Cardiac fibroblast (primary cell): ENCODE measurements at regions not wholly inside any gene's neighbourhood (a gene's known extent, or its start where the extent isn't known, plus 50 kb on each side); places are given as distances from the start of the nearest gene placed in this dataset.

Experiments used
- DNase-seq, 2 donors: peaks; one replicate each; pipeline versions ENCODE4 v3.0.0 to v3.0.0-alpha.2; 2010; ENCODE audit warnings: low read depth in 2 of 2
- H3K4me3 ChIP-seq, 2 donors: replicated peaks in 1 of 2; 1 replicate in 1 of 2; 2 replicates in 1 of 2; pipeline ENCODE4 v1.5.1; 2011; ENCODE audit warnings: low read depth in 2 of 2, low read length in 2 of 2, mild to moderate bottlenecking in 2 of 2, moderate library complexity in 1 of 2
- TF ChIP-seq, protein P1 (sequence below): IDR thresholded peaks from one replicate; pipeline ENCODE4 v1.5.1; 2011; ENCODE audit warnings: low read depth, mild to moderate bottlenecking, low read length, inconsistent platforms

DNA sequence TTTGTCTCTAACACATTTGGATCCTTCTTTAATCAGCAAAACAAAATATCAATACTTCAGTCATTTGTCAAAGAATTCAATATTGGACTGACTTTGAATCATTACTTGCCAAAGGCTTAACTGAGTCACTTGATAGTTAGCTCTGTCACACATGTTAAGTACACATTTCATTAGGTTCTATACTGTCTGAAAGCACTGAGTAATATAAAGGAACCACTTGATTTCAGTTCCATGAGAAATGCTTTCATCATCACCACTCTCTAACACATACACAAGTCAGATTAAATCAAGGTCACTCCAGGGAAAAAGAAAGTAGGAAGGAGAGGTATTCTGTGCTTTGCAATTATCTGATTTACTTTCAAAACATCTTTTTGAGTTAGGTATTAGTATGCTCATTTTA is 1233.1 kb downstream of the C4orf33 start:
- H3K4me3 ChIP-seq = no peak overlapping the region
- DNase-seq = no peak
- TF ChIP-seq, protein P1, sequence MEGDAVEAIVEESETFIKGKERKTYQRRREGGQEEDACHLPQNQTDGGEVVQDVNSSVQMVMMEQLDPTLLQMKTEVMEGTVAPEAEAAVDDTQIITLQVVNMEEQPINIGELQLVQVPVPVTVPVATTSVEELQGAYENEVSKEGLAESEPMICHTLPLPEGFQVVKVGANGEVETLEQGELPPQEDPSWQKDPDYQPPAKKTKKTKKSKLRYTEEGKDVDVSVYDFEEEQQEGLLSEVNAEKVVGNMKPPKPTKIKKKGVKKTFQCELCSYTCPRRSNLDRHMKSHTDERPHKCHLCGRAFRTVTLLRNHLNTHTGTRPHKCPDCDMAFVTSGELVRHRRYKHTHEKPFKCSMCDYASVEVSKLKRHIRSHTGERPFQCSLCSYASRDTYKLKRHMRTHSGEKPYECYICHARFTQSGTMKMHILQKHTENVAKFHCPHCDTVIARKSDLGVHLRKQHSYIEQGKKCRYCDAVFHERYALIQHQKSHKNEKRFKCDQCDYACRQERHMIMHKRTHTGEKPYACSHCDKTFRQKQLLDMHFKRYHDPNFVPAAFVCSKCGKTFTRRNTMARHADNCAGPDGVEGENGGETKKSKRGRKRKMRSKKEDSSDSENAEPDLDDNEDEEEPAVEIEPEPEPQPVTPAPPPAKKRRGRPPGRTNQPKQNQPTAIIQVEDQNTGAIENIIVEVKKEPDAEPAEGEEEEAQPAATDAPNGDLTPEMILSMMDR = no peak

DNA sequence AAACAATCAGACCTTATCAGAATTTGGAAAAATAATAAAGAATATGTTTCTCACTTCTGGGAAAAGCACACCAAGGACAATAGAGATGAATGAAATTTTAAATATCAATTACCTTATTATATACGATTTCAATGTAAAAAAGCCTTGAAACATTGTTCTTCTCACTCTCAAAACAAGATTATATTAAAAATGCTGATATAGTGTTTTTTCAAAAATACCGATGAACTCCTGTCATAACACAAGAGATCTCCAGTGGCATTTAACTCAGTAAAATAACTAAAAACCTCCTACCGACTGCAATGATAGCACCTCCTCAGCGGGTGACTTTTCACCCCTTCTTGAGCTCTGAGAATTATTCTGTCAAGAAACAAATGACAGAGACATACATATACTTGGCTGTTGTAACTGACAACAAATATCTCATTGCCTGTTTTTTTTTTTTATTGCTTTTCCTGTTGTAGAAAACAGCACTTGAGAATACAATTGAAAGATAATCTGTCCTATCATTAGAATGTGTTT is 1237.3 kb downstream of the C4orf33 start:
- no peak overlapping the region for H3K4me3 ChIP-seq
- TF ChIP-seq, protein P1 = no peak
- DNase-seq = no peak

DNA sequence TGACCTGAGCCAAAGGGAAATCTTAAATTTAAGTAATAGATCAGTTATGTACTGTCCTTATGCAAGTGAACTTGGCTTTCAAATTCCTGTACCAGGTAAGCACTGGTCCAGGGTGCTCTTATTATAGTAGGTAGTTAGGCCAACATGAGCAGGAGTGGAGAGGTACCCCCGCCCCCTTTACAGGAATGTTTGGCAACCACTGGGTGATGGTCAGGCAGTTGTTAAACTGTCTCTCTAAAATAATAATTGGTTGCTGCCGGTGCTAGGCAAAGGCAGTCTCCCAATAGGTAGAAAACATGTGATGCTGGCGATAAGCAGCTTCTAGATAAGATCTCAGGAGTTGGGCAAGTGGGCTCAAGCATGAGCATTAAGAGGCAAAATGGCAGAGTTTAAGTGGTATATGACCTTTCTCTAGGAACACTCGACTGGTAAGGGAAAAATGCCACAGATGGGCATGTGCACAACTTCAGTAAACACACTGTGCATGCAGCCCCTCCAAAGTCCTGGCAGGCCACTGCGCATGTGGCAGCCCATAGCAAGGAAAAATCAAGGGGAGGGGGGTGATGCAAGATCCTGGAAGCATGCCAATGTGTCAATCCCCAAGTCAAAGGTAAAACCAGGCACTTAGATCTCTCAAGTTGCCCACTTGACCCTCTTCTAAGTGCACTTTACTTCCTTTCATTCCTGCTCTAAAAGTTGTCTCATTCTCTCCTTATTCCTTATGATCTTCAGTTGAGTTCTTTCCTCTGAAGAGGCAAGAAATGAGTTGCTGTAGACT is 1239.7 kb downstream of the C4orf33 start:
- TF ChIP-seq, protein P1 = no peak
- no peak overlapping the region for H3K4me3 ChIP-seq
- DNase-seq = no peak

GRCh38 chr4:130336585-130337217 is 1240.7 kb downstream of the C4orf33 start:
- no peak overlapping the region for H3K4me3 ChIP-seq
- DNase-seq = peak; percentile 46 to 60
- TF ChIP-seq, protein P1 = peak; percentile 38

- TF ChIP-seq, protein P1 = no peak
- no peak overlapping the region for H3K4me3 ChIP-seq
- DNase-seq = no peak
These were observed 1242.9 kb downstream of the C4orf33 start for GRCh38 chr4:130338851-130339250.

DNA sequence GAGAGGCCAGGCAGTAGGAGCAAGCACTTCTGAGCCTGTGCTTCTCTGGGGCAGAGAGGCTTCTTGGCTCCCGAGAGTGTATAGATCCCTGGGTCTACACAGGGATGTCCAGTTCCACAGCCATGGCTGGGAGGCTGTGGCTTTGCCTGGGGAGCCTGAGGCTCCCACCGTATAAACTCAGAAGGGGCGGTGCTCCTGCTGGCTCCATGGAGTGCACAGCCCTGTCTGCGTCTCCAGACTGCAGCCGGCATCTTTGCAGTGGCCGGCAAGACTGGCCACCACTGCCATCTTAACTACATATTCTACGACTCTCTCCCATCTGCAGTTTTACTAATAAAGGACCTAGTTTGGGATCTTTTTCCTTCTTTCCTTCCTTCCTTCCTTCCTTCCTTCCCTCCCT is 1253.8 kb downstream of the C4orf33 start:
- no peak overlapping the region for H3K4me3 ChIP-seq

More for the DNA sequence above, 1253.8 kb downstream of the C4orf33 start:
- TF ChIP-seq, protein P1 = no peak
- DNase-seq = no peak
